BLaER1 (cell line): ENCODE measurements at regions not wholly inside any gene's neighbourhood (a gene's known extent, or its start where the extent isn't known, plus 50 kb on each side); places are given as distances from the start of the nearest gene placed in this dataset.
A peak's percentile ranks its signal among the peaks of the same experiment; 100 is the strongest.

Experiments
- H3K27ac ChIP-seq: shearing (Covaris generic); formaldehyde crosslinking; 2 replicates; pipeline ENCODE4 v1.8.1; 2022
- H3K27me3 ChIP-seq: shearing (Covaris generic); formaldehyde crosslinking; 2 replicates; pipeline ENCODE4 v1.8.1; 2022
- H3K36me3 ChIP-seq: shearing (Covaris generic); formaldehyde crosslinking; 2 replicates; pipeline ENCODE4 v1.8.1; 2022
- H3K4me1 ChIP-seq: shearing (Covaris generic); formaldehyde crosslinking; 2 replicates; pipeline ENCODE4 v1.8.1; 2022
- H3K4me2 ChIP-seq: shearing (Covaris generic); formaldehyde crosslinking; 2 replicates; pipeline ENCODE4 v1.8.1; 2022
- H3K4me3 ChIP-seq: shearing (Covaris generic); formaldehyde crosslinking; 2 replicates; pipeline ENCODE4 v1.8.1; 2022
- H3K9ac ChIP-seq: shearing (Covaris generic); formaldehyde crosslinking; 2 replicates; pipeline ENCODE4 v1.8.1; 2022
- H3K9me3 ChIP-seq: shearing (Covaris generic); formaldehyde crosslinking; 2 replicates; pipeline ENCODE4 v1.8.1; 2022
- H4K20me1 ChIP-seq: shearing (Covaris generic); formaldehyde crosslinking; 2 replicates; pipeline ENCODE4 v1.8.1; 2022
- Cebpa-rat ChIP-seq: shearing (Covaris generic); IDR thresholded peaks from 2 replicates; pipeline ENCODE4 v1.8.1; 2022

DNA sequence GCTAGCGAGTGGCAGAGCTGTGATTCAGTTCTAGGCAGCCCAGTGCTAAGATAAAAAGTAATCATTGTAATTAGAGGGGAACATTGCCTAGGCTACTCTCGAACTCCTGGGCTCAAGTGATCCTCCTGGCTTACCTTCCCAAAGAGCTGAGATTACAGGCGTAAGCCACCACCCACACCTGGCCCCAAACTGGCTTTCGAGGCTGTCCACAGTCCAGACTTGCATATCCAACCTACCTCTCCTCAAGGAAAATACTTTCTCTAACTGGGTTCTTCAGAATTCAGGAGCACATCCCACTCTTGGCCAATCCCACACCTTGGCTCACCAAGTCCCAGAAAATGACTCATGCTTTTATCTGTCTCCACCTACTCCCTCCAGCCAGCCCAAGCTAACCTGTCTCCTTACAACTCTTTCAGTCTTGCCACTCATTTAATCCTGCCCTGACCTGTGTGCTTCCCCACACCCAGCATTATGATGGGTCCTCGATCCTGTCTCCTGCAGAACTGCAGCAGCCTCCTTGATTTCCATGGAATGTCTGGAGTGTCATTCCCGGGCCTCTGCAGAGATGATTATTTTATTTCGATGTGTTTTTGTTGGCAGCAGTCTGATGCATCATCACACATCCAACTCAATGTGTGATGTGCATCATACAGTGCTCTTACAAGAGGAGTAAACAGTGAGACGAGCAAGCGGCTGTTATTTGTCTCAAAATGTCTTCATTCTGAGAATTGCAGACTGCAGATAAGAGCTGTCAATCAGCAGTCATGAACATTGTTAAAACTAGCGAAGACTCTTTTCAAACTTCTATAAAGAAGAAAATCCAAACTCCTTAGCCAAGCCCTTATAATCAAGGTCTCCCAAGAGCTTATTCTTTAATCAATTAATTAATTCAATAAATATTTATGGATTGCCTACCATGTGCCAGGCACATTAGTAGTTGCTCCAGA lies 167.3 kb downstream of the SEC61B start:
- Histone ChIP-seq H3K27ac (no peak overlapping the region), H3K9me3 (no peaks in the 10 kb centered on the region), H3K27me3 (no peaks in the 10 kb centered on the region), H3K4me2 (no peak overlapping the region), H3K4me3 (no peak overlapping the region), H3K36me3 (no peaks in the 10 kb centered on the region), H3K4me1 (no peaks in the 10 kb centered on the region), H4K20me1 (no peaks in the 10 kb centered on the region), H3K9ac (no peak overlapping the region)
- no peak for TF ChIP-seq Cebpa-rat

DNA sequence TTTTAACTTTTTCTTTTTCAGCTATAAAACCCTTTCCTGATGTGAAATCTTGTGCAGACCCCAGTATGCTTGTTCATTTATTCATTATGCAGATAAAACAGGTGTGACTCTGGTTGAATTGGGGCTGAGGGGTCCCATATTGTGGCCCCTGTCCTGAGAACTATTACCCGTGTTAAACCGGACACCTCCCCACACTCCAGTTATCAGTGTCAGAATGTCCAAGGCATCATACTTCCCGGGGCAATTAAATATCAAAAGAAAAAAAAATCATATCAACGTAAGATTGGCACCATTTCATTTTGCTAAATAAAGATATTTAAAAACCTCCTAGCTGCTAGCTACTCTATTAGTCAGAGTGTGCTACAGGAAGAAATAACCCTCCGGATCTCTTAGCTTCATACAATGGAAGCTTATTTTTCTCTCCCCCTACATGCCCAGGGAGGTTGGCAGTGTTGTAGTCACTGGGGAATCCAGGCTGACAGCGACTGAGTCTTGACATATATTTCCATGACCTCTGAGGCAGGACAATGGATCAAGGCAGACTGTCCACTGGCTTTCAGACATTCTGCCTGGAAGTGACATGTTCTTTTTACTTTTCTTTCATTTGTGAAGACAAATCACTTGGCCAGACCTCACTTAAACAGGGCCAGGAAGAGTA lies 170.0 kb downstream of the SEC61B start:
- Histone ChIP-seq H3K27me3 (no peaks in the 10 kb centered on the region), H3K4me2 (no peak overlapping the region), H3K9me3 (no peaks in the 10 kb centered on the region), H3K4me1 (peaks cover 12% of the 10 kb centered on the region), H3K36me3 (no peaks in the 10 kb centered on the region), H3K4me3 (no peak overlapping the region), H4K20me1 (no peaks in the 10 kb centered on the region), H3K9ac (no peak overlapping the region), H3K27ac (no peak overlapping the region)
- no peak for TF ChIP-seq Cebpa-rat

DNA sequence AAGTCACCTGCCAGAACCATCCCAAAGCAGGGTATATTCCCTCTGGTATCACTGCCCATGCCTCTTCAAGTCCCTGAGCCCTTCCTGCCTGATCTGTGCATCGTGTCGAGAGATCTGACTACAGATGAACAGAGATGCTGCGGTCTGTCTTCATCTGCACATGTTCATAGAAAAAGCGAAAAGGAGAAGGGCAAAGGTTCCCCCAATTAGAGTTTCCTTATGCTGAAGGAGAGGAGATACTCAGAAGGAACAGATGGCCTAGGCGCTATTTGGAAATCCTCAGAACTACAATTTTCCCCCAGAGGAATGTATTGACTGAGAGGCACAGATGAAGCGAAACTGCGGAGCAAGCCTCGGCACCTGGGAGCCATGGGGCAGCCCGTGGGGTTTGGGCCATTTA lies 170.9 kb downstream of the SEC61B start:
- Histone ChIP-seq H3K9ac (no peak overlapping the region), H3K4me1 (peaks cover 17% of the 10 kb centered on the region), H3K9me3 (no peaks in the 10 kb centered on the region), H3K4me2 (no peak overlapping the region), H4K20me1 (no peaks in the 10 kb centered on the region), H3K27ac (no peak overlapping the region), H3K36me3 (no peaks in the 10 kb centered on the region), H3K4me3 (no peak overlapping the region), H3K27me3 (no peaks in the 10 kb centered on the region)
- no peak for TF ChIP-seq Cebpa-rat

DNA sequence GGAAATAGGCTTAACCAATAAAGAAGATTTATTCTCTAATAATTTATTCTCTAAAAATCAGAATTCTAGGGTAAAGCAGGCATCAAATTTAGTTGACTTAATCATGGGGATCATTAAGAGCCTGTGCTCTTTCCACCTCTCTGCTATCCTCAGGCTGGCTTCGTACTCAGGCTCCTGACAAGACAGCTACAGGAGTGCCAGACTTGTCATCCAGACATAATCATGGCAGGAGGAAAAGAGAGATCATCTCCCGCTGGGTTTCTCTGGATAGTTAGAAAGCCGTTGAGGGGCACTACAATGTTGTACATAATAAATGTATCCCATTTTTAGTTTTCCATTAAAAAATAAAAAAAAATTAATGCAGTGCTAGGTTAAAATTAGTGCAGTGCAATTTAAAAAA lies 171.9 kb downstream of the SEC61B start:
- Histone ChIP-seq H3K36me3 (no peaks in the 10 kb centered on the region), H3K9me3 (no peaks in the 10 kb centered on the region), H3K4me1 (peaks cover 25% of the 10 kb centered on the region), H4K20me1 (no peaks in the 10 kb centered on the region), H3K9ac (no peak overlapping the region), H3K4me2 (no peak overlapping the region), H3K27me3 (no peaks in the 10 kb centered on the region), H3K4me3 (no peak overlapping the region), H3K27ac (no peak overlapping the region)
- TF ChIP-seq Cebpa-rat: no peak

DNA sequence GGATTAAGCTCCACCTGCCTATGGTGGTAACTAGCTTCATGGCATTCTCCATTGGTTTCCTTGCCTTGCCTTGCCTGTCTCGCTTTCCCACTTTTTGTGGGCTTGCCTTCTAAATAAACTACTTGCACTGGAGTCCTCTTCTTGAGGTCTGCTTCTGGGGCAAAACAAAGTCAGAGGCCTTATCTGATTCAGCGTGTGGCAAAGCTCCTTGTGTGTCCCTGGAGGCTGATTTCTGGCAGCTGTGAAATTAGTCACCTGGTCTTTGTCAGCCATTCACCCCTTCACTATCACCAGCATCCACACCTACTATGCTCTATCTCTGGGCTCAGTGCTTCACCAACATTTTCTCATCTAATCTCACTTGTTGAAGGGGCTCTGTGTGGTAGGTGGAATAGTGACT lies 176.2 kb downstream of the SEC61B start:
- Histone ChIP-seq H3K9me3 (no peaks in the 10 kb centered on the region), H3K4me1 (peaks cover 25% of the 10 kb centered on the region), H3K4me3 (no peak overlapping the region), H3K36me3 (no peaks in the 10 kb centered on the region), H3K27me3 (no peaks in the 10 kb centered on the region), H4K20me1 (no peaks in the 10 kb centered on the region), H3K9ac (no peak overlapping the region), H3K4me2 (peak overlapping the region; percentile 28), H3K27ac (no peak overlapping the region)
- no peak for TF ChIP-seq Cebpa-rat

- H3K4me1 ChIP-seq: peaks cover 25% of the 10 kb centered on the region
- no peak overlapping the region for H3K9ac ChIP-seq
- H3K27ac ChIP-seq: no peak overlapping the region
- no peaks in the 10 kb centered on the region for H3K9me3 ChIP-seq
- H3K27me3 ChIP-seq: no peaks in the 10 kb centered on the region
- no peak overlapping the region for H3K4me2 ChIP-seq
- H3K36me3 ChIP-seq: no peaks in the 10 kb centered on the region
- H3K4me3 ChIP-seq: no peak overlapping the region
- H4K20me1 ChIP-seq: no peaks in the 10 kb centered on the region
- TF ChIP-seq Cebpa-rat: no peak
Observed at GRCh38 chr9:99399474-99399873, 177.4 kb downstream of the SEC61B start.

- no peaks in the 10 kb centered on the region for H3K27me3 ChIP-seq
- no peaks in the 10 kb centered on the region for H3K9me3 ChIP-seq
- H3K4me2 ChIP-seq: no peak overlapping the region
- no peak overlapping the region for H3K27ac ChIP-seq
- no peak overlapping the region for H3K4me3 ChIP-seq
- peaks cover 25% of the 10 kb centered on the region for H3K4me1 ChIP-seq
- TF ChIP-seq Cebpa-rat: no peak
- no peaks in the 10 kb centered on the region for H4K20me1 ChIP-seq
- H3K36me3 ChIP-seq: no peaks in the 10 kb centered on the region
- H3K9ac ChIP-seq: no peak overlapping the region
Observed at GRCh38 chr9:99400184-99400731, 178.2 kb downstream of the SEC61B start.

GRCh38 chr9:99401680-99402504 lies 179.8 kb downstream of the SEC61B start:
- no peak overlapping the region for H3K4me3 ChIP-seq
- H4K20me1 ChIP-seq: no peaks in the 10 kb centered on the region
- H3K36me3 ChIP-seq: no peaks in the 10 kb centered on the region
- H3K4me2 ChIP-seq: no peak overlapping the region
- no peaks in the 10 kb centered on the region for H3K9me3 ChIP-seq
- H3K27me3 ChIP-seq: no peaks in the 10 kb centered on the region
- no peak overlapping the region for H3K9ac ChIP-seq
- H3K27ac ChIP-seq: no peak overlapping the region
- no peak for TF ChIP-seq Cebpa-rat
- H3K4me1 ChIP-seq: peaks cover 14% of the 10 kb centered on the region

GRCh38 chr9:99403371-99403770 lies 181.3 kb downstream of the SEC61B start:
- Histone ChIP-seq H3K36me3 (no peaks in the 10 kb centered on the region), H3K4me2 (no peak overlapping the region), H3K27me3 (no peaks in the 10 kb centered on the region), H3K4me3 (no peak overlapping the region), H3K9ac (no peak overlapping the region), H3K4me1 (peaks cover 4% of the 10 kb centered on the region), H4K20me1 (no peaks in the 10 kb centered on the region), H3K27ac (no peak overlapping the region), H3K9me3 (no peaks in the 10 kb centered on the region)
- TF ChIP-seq Cebpa-rat: no peak
